Cardiac muscle cell (in vitro differentiated cells and primary cell): ENCODE measurements at regions not wholly inside any gene's neighbourhood (a gene's known extent, or its start where the extent isn't known, plus 50 kb on each side); places are given as distances from the start of the nearest gene placed in this dataset.

ENCODE experiments used
- DNase-seq, 2 donors: peaks; one replicate each; pipeline versions ENCODE4 v3.0.0 to v3.0.0-alpha.2; 2010 to 2017; ENCODE audit warnings: low read depth in 1 of 2, low spot score in 1 of 2
- H3K27ac ChIP-seq: fragments of 200-600 bp; sonication (generic); 2 replicates; pipeline ENCODE4 v1.5.1; 2016
- H3K27me3 ChIP-seq: fragments of 200-600 bp; sonication (generic); 2 replicates; pipeline ENCODE4 v1.6.0; 2016; ENCODE audit warnings: control low read depth
- H3K36me3 ChIP-seq: fragments of 200-600 bp; sonication (generic); 2 replicates; pipeline ENCODE4 v1.5.1; 2016; ENCODE audit warnings: control low read depth
- H3K4me1 ChIP-seq: fragments of 200-600 bp; sonication (generic); 2 replicates; pipeline ENCODE4 v1.8.1; 2017; ENCODE audit warnings: low read depth, mild to moderate bottlenecking, mixed run types
- H3K4me3 ChIP-seq: fragments of 200-600 bp; sonication (generic); 2 replicates; pipeline ENCODE4 v1.5.1; 2016; ENCODE audit warnings: mild to moderate bottlenecking
- H3K9me3 ChIP-seq: fragments of 200-600 bp; sonication (generic); 2 replicates; pipeline ENCODE4 v1.5.1; 2017; ENCODE audit warnings: low read depth, mild to moderate bottlenecking, control low read depth
- CTCF ChIP-seq: IDR thresholded peaks from 2 replicates; pipeline ENCODE4 v1.5.1; 2012; ENCODE audit warnings: low read depth, mild to moderate bottlenecking, low read length

GRCh38 chr18:46311491-46311890 is 207.3 kb downstream of the HAUS1 start:
- no peak overlapping the region for H3K4me3 ChIP-seq
- no peaks in the 10 kb centered on the region for H3K36me3 ChIP-seq
- H3K9me3 ChIP-seq, result no peaks in the 10 kb centered on the region
- TF ChIP-seq CTCF, result no peak
- no peaks in the 10 kb centered on the region for H3K4me1 ChIP-seq
- H3K27me3 ChIP-seq, result no peaks in the 10 kb centered on the region
- H3K27ac ChIP-seq, result no peak overlapping the region
- no peak for DNase-seq

- Histone ChIP-seq H3K36me3 (no peaks in the 10 kb centered on the region), H3K4me3 (no peak overlapping the region), H3K9me3 (no peaks in the 10 kb centered on the region), H3K27me3 (no peaks in the 10 kb centered on the region), H3K4me1 (no peaks in the 10 kb centered on the region), H3K27ac (no peak overlapping the region)
- DNase-seq, result no peak
- no peak for TF ChIP-seq CTCF
These were observed 208.0 kb downstream of the HAUS1 start for GRCh38 chr18:46312221-46312620.

GRCh38 chr18:46313521-46313920 is 209.3 kb downstream of the HAUS1 start:
- no peaks in the 10 kb centered on the region for H3K27me3 ChIP-seq
- no peaks in the 10 kb centered on the region for H3K4me1 ChIP-seq
- no peak for DNase-seq
- no peak for TF ChIP-seq CTCF
- no peaks in the 10 kb centered on the region for H3K36me3 ChIP-seq
- no peaks in the 10 kb centered on the region for H3K9me3 ChIP-seq
- H3K27ac ChIP-seq, result no peak overlapping the region
- H3K4me3 ChIP-seq, result no peak overlapping the region

- no peak for TF ChIP-seq CTCF
- Histone ChIP-seq H3K4me3 (no peak overlapping the region), H3K9me3 (no peaks in the 10 kb centered on the region), H3K27ac (no peak overlapping the region), H3K4me1 (no peaks in the 10 kb centered on the region), H3K27me3 (no peaks in the 10 kb centered on the region), H3K36me3 (no peaks in the 10 kb centered on the region)
- no peak for DNase-seq
These were observed 209.8 kb downstream of the HAUS1 start for GRCh38 chr18:46314011-46314410.

- Histone ChIP-seq H3K4me1 (no peaks in the 10 kb centered on the region), H3K27ac (no peak overlapping the region), H3K27me3 (no peaks in the 10 kb centered on the region), H3K36me3 (no peaks in the 10 kb centered on the region), H3K9me3 (no peaks in the 10 kb centered on the region), H3K4me3 (no peak overlapping the region)
- DNase-seq, result no peak
- no peak for TF ChIP-seq CTCF
These were observed 211.0 kb downstream of the HAUS1 start for GRCh38 chr18:46315161-46315560.

GRCh38 chr18:46318356-46318755 is 214.2 kb downstream of the HAUS1 start:
- H3K9me3 ChIP-seq, result no peaks in the 10 kb centered on the region
- H3K4me1 ChIP-seq, result peaks cover 20% of the 10 kb centered on the region
- no peaks in the 10 kb centered on the region for H3K27me3 ChIP-seq
- no peak overlapping the region for H3K27ac ChIP-seq
- DNase-seq, result no peak
- no peak for TF ChIP-seq CTCF
- H3K36me3 ChIP-seq, result no peaks in the 10 kb centered on the region
- no peak overlapping the region for H3K4me3 ChIP-seq
